C4-2B (cell line): ENCODE measurements at regions not wholly inside any gene's neighbourhood (a gene's known extent, or its start where the extent isn't known, plus 50 kb on each side); places are given as distances from the start of the nearest gene placed in this dataset.

Experiments used
- H3K27ac ChIP-seq: fragments of 450-650 bp; 2 replicates; pipeline ENCODE4 v1.5.1; 2017
- CTCF ChIP-seq: fragments of 450-650 bp; conservative IDR thresholded peaks from 2 replicates; pipeline ENCODE4 v1.5.1; 2017; ENCODE audit warnings: mild to moderate bottlenecking
- ZFX ChIP-seq: fragments of 450-650 bp; IDR thresholded peaks from 2 replicates; pipeline ENCODE4 v1.6.1; 2017

DNA sequence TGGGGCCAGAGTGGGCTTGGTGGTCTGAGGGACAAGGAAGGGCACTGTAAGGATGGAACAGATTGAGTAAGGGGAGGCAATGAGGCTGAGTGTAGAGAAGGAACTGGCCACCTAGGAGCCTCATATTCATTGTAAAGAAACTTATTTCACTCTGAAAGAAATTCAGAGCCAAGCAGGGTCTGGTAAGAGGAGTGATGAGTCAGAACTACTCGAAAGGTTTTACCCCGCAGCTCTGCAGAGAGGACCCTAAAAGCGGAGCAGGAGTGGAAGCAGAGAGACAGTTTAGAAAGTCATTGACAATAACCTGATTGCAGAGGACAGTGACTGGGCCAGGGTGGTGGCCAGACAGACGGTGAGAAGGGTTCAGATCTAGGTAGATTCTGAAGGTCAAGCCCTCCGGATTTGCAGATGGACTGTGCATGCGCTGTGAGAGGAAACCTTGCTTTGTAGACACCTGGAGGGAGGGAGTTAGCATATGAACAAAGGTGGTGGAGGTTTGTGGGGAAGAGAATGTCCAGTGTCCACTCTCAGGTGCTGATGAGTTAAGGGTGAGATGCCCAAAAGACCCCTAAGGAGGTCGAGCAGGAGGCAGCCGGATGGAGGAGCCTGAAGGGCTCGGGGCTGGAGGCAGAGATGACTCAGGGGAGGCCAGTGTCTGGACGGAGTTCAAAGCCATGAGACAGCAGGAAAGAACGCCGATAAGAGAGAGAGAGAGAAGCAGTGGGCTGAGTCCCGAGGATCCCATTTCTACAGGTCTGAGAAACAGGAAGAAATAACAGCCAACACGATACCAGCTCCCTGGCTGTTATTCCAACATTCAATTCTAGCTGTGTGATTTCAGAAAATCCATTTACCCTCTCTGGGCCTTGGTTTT, 546.0 kb downstream of the BRD1 start:
- H3K27ac ChIP-seq: no peak overlapping the region
- TF ChIP-seq CTCF (no peak), ZFX (no peak)

DNA sequence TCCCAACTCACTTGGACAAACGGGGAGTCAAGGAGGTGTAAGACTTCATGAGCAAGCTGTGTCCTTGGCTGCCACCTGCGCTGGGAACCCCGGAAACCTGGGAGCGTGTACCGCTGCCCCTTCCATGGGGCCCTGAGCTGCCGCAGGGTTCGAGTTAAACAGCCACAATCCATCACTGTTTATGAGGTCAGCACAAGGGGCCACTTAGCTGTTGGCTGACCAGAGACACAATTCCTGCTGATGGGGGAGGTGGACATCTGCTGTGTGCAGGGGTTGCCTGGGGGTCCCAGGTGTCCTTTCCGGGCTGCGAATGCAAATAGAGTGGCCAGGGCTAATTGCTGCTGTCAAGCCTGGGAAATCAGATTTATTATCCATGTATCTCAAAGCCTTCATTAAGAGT, 549.3 kb downstream of the BRD1 start:
- TF ChIP-seq CTCF: no peak
- no peak overlapping the region for H3K27ac ChIP-seq

- H3K27ac ChIP-seq: no peak overlapping the region
- no peak for TF ChIP-seq CTCF
- TF ChIP-seq ZFX: no peak
Measured at GRCh38 chr22:49276567-49276966, 551.1 kb downstream of the BRD1 start.

DNA sequence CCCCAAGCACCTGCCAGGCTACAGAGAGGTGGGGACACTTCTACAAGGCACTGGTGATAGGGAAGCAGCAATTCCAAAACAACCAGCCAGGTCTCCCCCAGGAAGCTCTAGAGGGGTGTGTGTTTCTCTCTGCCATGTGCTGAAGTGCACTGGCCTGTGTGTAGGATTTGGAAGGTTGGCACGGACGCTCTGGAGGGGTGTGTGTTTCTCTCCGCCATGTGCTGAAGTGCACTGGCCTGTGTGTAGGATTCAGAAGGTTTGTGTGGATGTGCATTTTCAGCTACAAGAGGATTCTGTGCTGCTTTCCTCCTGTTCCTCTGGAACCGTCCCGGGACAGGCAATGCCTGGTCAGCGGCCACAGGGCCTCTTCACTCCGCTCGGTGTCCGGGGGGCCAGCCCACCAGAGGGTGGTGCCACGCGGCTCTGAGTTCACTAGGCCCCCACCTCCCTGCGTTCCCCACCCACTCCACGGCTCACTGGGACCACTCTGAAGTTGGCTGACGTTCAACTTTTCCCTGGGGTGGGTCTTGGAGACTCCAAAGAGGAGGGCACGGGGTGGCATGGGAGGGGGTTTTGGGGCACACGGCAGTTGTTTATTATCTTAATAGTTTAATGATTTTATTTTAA, 552.8 kb downstream of the BRD1 start:
- no peak overlapping the region for H3K27ac ChIP-seq
- TF ChIP-seq CTCF (no peak), ZFX (no peak)

DNA sequence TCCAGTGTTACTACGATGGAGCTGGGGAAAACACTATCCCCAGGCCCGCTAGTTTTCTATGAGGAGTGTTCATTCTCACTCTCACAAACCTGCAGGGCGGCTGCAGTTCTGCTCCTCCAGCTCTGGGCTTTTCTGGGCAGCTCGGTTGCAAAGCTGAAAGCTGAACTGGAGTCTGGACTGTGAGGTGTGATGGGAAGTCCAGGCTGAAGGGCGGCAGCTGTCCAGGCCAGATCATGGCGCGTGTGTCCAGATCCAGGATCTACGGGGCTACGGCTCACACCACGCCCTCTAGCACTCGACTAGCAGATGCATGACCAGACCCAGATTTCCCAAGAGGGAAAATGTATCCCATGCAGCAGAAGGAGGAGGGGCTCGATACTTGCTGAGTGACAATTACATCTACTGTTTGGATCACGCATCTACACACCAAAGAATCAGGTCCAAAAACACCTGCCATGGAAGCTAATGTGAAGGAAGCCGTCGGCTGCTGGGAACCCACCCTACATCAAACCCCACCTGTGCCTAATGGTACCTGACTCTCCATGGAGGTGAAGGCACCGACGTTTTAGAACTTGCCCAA, 555.0 kb downstream of the BRD1 start:
- TF ChIP-seq CTCF: no peak
- TF ChIP-seq ZFX: no peak
- H3K27ac ChIP-seq: no peak overlapping the region

- H3K27ac ChIP-seq: no peak overlapping the region
- TF ChIP-seq ZFX (no peak), CTCF (no peak)
Measured at GRCh38 chr22:49271831-49272230, 555.8 kb downstream of the BRD1 start.

- TF ChIP-seq ZFX: no peak
- TF ChIP-seq CTCF: no peak
Measured at GRCh38 chr22:49271369-49271727, 556.3 kb downstream of the BRD1 start.

More at GRCh38 chr22:49271369-49271727, 556.3 kb downstream of the BRD1 start:
- no peak overlapping the region for H3K27ac ChIP-seq
